ENCODE measurements at regions not wholly inside any gene's neighbourhood (a gene's known extent, or its start where the extent isn't known, plus 50 kb on each side); places are given as distances from the start of the nearest gene placed in this dataset.

- no peaks in the 10 kb centered on the region for H3K79me2 ChIP-seq (ENCODE audit: insufficient read depth, low read length)
- no peaks in the 10 kb centered on the region for H3F3A ChIP-seq (ENCODE audit: insufficient read depth)
- H3K9me3 ChIP-seq (ENCODE audit: insufficient read depth, low read length) = no peaks in the 10 kb centered on the region
- no peak overlapping the region for H3K4me3 ChIP-seq (ENCODE audit: insufficient read depth, low read length, poor library complexity, severe bottlenecking)
- H4K20me1 ChIP-seq (ENCODE audit: low read depth, low read length) = no peaks in the 10 kb centered on the region
- H3K27me3 ChIP-seq (ENCODE audit: low read length) = no peaks in the 10 kb centered on the region
- TF ChIP-seq EZH2phosphoT487 (conservative IDR thresholded peaks at IDR 0.05; ENCODE audit: low read length) = no peak
- TF ChIP-seq, protein P1, sequence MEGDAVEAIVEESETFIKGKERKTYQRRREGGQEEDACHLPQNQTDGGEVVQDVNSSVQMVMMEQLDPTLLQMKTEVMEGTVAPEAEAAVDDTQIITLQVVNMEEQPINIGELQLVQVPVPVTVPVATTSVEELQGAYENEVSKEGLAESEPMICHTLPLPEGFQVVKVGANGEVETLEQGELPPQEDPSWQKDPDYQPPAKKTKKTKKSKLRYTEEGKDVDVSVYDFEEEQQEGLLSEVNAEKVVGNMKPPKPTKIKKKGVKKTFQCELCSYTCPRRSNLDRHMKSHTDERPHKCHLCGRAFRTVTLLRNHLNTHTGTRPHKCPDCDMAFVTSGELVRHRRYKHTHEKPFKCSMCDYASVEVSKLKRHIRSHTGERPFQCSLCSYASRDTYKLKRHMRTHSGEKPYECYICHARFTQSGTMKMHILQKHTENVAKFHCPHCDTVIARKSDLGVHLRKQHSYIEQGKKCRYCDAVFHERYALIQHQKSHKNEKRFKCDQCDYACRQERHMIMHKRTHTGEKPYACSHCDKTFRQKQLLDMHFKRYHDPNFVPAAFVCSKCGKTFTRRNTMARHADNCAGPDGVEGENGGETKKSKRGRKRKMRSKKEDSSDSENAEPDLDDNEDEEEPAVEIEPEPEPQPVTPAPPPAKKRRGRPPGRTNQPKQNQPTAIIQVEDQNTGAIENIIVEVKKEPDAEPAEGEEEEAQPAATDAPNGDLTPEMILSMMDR (IDR thresholded peaks at IDR 0.05; ENCODE audit: insufficient read depth, low read length, poor library complexity, severe bottlenecking) = no peak
- no peak overlapping the region for H3K4me2 ChIP-seq (ENCODE audit: low read depth, low read length, poor library complexity, severe bottlenecking)
- H2AFZ ChIP-seq (ENCODE audit: low read depth, low read length, severe bottlenecking) = no peak overlapping the region
- H3K9ac ChIP-seq (ENCODE audit: low read length) = no peak overlapping the region
- H3K27ac ChIP-seq (ENCODE audit: low read depth, low read length) = no peak overlapping the region
- H3K36me3 ChIP-seq (ENCODE audit: low read length) = no peaks in the 10 kb centered on the region
- no peaks in the 10 kb centered on the region for H3K9me2 ChIP-seq (replicated peaks; ENCODE audit: insufficient read depth, low read length)
These were observed 148.0 kb upstream of the DMAC1 start for GRCh38 chr9:7947577-7947976.

DNA sequence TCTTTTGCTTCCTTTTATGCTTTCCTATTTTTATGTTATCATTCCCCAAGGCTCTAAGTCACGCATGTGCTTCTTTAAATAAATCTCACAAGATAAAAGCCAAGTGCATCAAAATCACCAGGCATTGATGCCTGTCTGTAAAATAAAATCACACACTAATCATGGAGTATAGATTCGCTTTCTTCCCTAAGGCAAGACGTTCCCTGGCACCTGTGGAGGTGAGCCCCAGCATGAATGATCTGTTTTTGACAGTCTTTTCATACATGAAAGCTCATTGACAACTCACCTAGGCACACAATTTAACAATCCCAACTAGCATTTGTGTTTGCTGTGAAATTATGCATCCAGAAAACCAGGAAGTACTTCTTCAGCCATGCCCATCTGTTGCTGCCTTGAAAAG is 146.9 kb upstream of the DMAC1 start:
- H3K9me2 ChIP-seq (replicated peaks; ENCODE audit: insufficient read depth, low read length) = no peaks in the 10 kb centered on the region
- H3K9me3 ChIP-seq (ENCODE audit: insufficient read depth, low read length) = no peaks in the 10 kb centered on the region
- H3K79me2 ChIP-seq (ENCODE audit: insufficient read depth, low read length) = no peaks in the 10 kb centered on the region
- H3K36me3 ChIP-seq (ENCODE audit: low read length) = no peaks in the 10 kb centered on the region
- no peak overlapping the region for H3K4me3 ChIP-seq (ENCODE audit: insufficient read depth, low read length, poor library complexity, severe bottlenecking)
- H3F3A ChIP-seq (ENCODE audit: insufficient read depth) = no peaks in the 10 kb centered on the region
- no peak overlapping the region for H3K27ac ChIP-seq (ENCODE audit: low read depth, low read length)
- no peak overlapping the region for H3K4me2 ChIP-seq (ENCODE audit: low read depth, low read length, poor library complexity, severe bottlenecking)
- no peak for TF ChIP-seq EZH2phosphoT487 (conservative IDR thresholded peaks at IDR 0.05; ENCODE audit: low read length)
- TF ChIP-seq, protein P1 (IDR thresholded peaks at IDR 0.05; ENCODE audit: insufficient read depth, low read length, poor library complexity, severe bottlenecking) = no peak
- no peak overlapping the region for H2AFZ ChIP-seq (ENCODE audit: low read depth, low read length, severe bottlenecking)
- H4K20me1 ChIP-seq (ENCODE audit: low read depth, low read length) = no peaks in the 10 kb centered on the region
- H3K9ac ChIP-seq (ENCODE audit: low read length) = no peak overlapping the region
- no peaks in the 10 kb centered on the region for H3K27me3 ChIP-seq (ENCODE audit: low read length)

DNA sequence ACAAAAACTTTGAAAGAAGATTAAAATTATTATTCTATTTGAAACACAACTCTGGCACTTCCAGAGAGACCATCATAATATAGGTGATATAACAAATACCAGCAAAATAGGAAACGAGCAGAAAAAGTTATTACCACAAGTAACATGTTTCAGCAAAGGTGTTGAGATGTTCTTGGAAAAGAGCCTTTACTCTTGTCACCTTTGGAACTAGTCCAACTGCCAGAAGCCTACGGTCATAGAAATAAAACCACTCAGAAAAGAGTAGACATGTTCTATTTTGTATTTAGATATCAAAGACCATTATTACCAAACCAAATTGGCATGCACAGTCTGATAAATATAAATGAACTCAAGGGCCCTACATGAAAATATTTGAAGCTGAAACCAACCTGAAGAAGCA is 145.0 kb upstream of the DMAC1 start:
- Histone ChIP-seq H3K4me3 (ENCODE audit: insufficient read depth, low read length, poor library complexity, severe bottlenecking) (no peak overlapping the region), H3K79me2 (ENCODE audit: insufficient read depth, low read length) (no peaks in the 10 kb centered on the region), H3F3A (ENCODE audit: insufficient read depth) (no peaks in the 10 kb centered on the region), H3K9me3 (ENCODE audit: insufficient read depth, low read length) (0 out of 2 replicates have a peak, but pooled peaks cover 8% of the 10 kb centered on the region), H2AFZ (ENCODE audit: low read depth, low read length, severe bottlenecking) (no peak overlapping the region), H3K36me3 (ENCODE audit: low read length) (no peaks in the 10 kb centered on the region), H3K9me2 (replicated peaks; ENCODE audit: insufficient read depth, low read length) (no peaks in the 10 kb centered on the region), H3K27ac (ENCODE audit: low read depth, low read length) (no peak overlapping the region), H3K27me3 (ENCODE audit: low read length) (no peaks in the 10 kb centered on the region), H3K9ac (ENCODE audit: low read length) (no peak overlapping the region), H4K20me1 (ENCODE audit: low read depth, low read length) (no peaks in the 10 kb centered on the region), H3K4me2 (ENCODE audit: low read depth, low read length, poor library complexity, severe bottlenecking) (no peak overlapping the region)
- TF ChIP-seq, protein P1 (IDR thresholded peaks at IDR 0.05; ENCODE audit: insufficient read depth, low read length, poor library complexity, severe bottlenecking) = no peak
- no peak for TF ChIP-seq EZH2phosphoT487 (conservative IDR thresholded peaks at IDR 0.05; ENCODE audit: low read length)
